ENCODE measurements at regions not wholly inside any gene's neighbourhood (a gene's known extent, or its start where the extent isn't known, plus 50 kb on each side); places are given as distances from the start of the nearest gene placed in this dataset.

- TF ChIP-seq JUND (IDR thresholded peaks at IDR 0.05): no peak
- no peak for TF ChIP-seq REST (IDR thresholded peaks at IDR 0.05)
Measured at GRCh38 chr9:569296-569695, 272.2 kb upstream of the DMRT1 start.
